Epithelial cell of prostate (primary cell): ENCODE measurements at regions not wholly inside any gene's neighbourhood (a gene's known extent, or its start where the extent isn't known, plus 50 kb on each side); places are given as distances from the start of the nearest gene placed in this dataset.

ENCODE experiments used
- DNase-seq: peaks from one replicate; pipeline ENCODE4 v3.0.0-alpha.2; 2011; ENCODE audit warnings: low read depth, low spot score
- H3K27ac ChIP-seq: fragments of 450-650 bp; 2 replicates; pipeline ENCODE4 v1.5.1; 2017; ENCODE audit warnings: mild to moderate bottlenecking

DNA sequence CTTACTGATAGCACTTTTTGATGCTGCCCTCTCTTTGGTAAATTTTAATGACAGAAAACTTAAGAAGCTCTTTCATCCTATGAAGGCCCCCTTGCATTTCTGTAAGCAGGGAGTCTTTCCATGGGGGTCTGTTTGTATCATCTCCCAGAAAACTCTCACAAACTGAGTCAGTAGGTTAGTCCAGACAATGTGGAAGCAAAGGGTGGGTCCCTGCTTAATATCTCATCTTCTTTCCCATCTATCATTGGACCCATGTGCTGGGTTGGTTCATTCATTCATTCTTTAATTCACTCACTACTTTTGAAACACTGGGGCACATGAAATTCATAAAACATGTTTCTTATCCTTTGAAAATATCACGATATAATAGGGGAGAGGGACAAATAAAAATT, 164.3 kb downstream of the NTMT2 start:
- no peak for DNase-seq
- H3K27ac ChIP-seq, result no peak overlapping the region

DNA sequence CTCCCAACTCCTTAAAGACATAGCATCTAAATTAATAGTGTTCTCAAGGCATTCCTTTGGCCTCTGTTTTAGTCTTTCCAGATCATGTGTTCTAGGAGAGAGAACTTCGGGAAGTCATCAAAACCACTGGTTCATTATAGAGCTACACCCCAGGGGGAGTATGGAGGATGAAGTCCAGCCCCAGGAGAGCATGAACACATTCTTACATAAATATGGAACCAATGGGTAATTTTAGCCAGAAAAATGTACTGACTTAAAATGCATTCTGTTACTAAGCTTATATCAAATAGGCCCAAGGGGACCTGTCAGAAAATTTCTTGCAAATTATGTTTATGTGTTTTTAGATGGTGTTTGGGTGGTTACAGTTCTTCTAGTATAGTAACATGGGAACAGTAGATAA, 165.2 kb downstream of the NTMT2 start:
- DNase-seq, result no peak
- no peak overlapping the region for H3K27ac ChIP-seq

DNA sequence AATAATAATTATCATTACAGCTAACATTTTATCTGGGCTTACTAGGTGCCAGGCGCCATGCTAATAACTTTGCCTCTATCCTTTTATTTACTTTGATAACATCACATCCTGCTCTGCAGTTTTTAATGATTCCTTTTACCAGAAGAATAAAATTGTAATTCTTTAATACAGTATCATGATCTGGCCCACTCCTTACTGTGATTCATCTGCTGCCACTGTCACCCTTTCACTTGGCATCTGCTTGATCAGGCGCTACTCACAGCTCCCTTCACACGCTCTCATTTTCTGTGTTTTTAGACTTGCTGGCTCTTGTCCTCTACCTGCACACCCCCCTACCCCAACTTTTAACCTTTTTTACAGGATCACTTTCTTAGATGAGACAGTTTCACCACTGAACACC, 167.5 kb downstream of the NTMT2 start:
- no peak for DNase-seq
- H3K27ac ChIP-seq, result no peak overlapping the region

DNA sequence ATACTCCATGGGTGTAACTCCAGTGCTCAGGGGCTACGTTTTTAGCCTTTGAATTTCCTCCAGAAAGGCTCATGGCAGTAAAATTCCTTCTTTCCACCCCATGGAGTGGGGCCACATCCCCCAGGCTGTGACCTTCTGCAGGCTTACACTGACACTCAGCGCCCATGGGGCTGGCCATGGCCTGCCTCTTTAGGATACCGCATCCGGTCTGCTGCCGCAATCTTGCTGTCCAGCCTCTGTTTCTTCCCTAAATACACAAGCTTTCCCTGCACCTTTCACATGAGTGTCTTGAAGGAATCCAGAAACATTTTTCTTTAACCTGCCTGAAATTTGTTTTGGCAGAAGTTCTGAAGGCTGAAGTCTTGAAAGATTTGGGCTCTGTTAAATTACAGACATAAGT, 170.5 kb downstream of the NTMT2 start:
- H3K27ac ChIP-seq, result no peak overlapping the region
- DNase-seq, result no peak

DNA sequence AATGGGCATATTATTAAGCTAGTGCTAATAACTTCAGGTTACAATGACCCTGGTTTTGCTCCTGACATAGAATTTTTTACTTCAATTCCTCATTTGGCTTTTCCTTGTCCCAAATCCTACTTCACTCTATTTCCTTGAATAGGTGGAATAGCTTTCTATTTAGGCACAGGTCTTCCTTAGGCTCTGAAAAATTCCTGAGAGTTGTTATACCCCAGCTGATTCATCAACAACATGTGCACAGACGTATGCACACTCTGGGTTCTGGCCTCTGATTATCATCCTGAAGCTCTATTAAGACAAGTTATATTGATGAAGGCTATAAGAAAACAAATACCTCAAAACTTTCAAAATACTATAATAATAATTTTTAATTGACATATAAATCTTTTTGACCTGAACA, 172.4 kb downstream of the NTMT2 start:
- no peak overlapping the region for H3K27ac ChIP-seq

DNA sequence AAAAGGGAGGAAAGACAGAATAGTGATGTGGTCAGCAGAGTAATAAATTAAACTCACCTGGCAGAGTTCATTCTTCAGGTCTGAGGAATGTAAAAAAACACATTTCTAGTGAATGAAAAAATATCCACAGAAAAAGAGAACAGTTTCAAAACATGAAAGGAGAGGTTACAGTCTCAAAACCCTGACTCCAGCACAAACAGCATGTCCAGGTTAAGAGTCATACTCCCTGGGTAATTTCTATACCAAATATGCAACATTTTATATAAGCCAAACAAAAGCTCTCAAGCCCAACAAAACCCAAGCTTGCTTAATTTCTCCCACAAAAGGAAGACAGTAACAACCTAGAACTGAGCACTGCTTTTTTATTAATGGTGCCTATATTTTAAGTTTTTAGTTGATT, 173.0 kb downstream of the NTMT2 start:
- no peak for DNase-seq
- no peak overlapping the region for H3K27ac ChIP-seq

More for the DNA sequence above, 172.4 kb downstream of the NTMT2 start:
- no peak for DNase-seq

DNA sequence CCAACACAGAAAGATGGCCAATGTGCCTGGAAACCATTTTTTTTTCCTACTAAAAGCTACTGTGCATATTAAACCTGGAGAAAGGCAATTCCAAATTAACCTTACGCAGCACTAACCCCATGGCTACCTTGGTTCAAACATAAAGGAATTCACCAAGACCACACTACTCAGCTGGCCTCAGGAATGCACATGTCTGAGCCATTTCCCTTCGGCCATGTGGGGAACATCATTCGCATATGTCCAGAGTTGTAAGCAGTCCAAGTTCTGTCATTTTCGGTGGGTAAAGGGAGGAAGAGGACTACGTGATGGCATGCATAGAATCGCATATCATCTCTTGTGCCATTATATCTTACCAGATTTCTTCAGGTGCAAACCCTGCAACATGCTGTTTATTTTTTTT, 175.4 kb downstream of the NTMT2 start:
- no peak overlapping the region for H3K27ac ChIP-seq
- DNase-seq, result no peak

DNA sequence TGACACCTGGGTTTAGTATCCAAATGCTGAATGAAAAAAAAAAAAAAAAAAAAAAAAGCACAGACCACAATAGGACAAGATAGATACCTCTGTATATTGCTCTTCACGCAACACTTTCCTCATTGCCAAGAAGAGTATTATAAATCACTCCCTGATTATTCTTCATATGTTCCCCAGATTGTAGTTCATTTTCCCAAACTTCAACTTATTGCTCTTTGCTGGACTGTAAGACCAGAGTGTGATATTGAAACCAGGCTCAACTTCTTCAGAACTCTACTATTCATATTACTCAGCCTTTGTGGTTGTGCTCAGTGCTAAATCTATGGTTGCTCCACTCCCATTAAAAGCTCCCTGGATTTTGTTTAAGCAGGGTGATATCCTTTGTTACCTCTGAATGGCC, 180.4 kb downstream of the NTMT2 start:
- no peak for DNase-seq
- H3K27ac ChIP-seq, result no peak overlapping the region

DNA sequence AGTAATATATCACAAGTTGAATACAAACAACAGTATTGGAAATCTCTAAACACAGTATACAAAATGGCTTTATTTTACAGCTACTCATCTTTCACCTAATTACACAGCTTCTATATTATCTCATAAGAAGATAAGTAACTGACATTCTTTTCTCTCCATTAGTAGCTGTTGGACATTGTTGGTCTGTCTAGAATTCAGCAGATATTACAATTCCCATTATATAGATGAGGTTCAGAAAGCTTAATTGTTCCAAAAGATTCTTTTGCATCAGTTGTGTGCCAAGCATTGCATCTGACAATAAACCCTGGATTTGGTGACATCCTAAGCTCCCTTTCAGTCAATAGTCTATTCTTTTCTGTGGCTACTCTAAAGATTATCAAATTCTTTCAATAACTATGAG, 187.0 kb downstream of the NTMT2 start:
- no peak for DNase-seq
- no peak overlapping the region for H3K27ac ChIP-seq

DNA sequence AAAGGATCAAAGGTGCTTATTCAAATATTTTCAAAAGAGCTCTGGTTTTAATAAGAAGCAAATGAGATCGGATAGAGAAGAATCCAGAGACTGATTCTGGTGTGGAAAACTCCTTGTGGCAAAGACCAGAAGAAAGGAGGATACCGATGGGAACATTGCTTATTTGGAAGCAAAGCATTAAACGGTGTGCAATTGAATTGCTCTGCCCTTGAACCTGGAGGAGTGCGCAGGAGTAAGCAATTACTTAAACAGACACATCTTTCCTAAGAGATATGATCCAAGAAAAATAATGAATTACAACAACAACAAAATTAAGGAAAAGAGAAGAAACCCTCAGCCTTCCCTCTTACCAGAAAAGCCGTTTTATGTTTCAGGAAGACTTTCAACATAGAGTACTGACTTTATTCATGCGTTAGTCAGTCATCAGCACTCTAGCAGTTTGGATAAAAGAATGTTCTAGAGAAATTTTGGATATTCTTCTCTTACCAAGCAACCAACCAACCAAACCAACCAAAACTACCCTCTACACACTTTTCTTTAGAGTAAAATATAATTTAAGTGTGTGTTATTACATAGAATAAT, 191.7 kb downstream of the NTMT2 start:
- no peak overlapping the region for H3K27ac ChIP-seq
- no peak for DNase-seq

DNA sequence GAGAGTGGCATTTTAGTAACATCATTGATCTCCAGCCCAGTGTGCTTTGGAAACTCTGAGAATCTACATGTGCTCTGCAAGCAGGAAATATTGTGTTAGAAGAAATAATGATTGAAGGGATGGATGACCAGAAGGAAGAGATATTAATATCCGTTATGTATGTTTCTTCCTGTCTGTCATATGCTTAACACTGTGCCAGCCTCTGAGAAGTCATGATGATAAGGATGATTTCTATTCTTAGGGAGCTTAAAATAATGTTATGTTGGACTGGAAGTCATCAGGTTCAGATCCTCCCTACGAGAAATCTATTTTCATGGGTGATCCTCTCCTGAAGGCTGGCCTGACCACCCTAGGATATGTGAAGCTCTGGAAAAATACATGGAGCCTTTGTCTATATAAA, 192.4 kb upstream of the GORAB start:
- DNase-seq, result no peak
- no peak overlapping the region for H3K27ac ChIP-seq

DNA sequence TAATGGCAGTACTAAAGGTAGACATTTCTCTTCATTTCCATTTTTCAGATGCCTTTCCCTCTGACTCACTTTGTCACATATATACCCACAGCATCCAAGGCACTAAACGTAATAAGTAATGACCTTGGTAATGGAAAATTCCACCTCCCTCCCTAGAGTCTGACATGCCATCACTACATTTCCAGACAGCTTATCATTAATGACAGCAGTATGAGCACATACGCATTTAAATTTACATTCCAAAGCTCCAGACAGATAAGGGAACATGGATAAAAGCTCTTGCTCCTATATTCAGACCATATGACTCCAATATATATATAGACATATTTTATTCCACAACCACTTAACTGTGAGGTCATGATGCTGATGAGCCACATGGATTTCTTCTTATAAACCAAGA, 191.7 kb upstream of the GORAB start:
- no peak for DNase-seq
- H3K27ac ChIP-seq, result no peak overlapping the region

DNA sequence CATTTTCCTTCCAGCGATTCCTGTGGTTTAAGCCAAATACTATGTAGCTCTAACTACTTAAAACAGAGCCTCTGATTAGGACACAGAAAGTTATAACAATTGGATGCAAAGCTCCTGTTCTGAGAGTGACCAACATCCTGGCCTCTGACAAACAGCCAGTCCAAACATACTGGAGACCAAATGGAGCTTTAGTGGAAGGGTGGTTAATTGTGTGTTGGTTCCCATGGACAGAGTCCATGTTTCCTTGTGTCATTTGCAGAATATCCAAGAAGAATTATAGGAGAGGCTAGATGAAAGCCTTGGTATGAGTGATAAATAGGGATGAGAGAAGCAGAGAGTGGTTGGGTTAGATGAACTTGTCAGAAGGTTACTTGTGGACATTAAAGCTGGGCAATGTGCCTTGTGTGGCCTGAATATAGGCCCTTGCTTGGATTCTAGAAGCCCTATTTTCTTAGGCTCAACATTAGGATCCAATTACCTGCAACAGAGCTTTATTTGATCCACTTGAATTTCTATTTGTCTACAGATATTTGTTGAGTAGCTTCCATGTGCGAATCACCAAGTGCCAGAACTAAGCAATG, 180.5 kb upstream of the GORAB start:
- DNase-seq, result no peak
- H3K27ac ChIP-seq, result no peak overlapping the region

DNA sequence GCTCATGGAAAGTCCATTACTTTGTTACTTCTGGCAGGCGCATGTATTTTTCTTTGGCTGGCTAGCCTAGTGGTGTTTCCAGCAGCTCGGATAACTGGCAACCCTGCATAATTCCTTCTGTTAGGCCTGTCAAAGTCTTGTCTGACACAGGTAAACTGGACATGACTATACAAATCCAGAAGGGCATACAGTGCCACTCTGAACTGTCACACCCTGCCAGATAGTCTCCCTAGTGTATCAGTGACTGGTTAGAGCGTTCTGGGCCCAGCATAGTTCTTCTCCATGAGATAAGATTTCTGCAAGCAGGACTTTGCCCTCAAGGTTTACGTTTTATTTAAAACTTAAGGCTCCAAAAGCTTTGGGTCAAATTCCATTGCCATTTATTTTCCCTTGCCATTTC, 177.7 kb upstream of the GORAB start:
- no peak overlapping the region for H3K27ac ChIP-seq
- DNase-seq, result no peak

DNA sequence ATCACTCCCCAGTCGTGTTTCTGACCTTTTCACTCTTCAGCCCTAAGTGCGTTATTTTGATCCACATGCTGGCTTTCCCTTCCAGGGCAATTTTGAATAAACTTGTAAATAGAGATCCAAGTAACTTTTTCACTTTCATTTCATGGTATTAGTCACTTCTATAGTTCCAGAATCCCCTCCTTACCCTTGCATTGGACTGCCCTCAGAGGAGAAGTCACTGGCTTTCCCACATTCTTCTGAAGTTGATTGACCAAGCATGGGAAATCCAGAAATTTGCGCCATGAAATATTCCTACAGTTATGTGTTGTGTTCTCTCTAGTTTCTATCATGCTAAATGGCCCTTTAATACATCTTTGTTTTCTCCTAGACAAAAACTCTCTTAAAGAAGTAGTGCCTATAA, 177.3 kb upstream of the GORAB start:
- DNase-seq, result no peak
- no peak overlapping the region for H3K27ac ChIP-seq

DNA sequence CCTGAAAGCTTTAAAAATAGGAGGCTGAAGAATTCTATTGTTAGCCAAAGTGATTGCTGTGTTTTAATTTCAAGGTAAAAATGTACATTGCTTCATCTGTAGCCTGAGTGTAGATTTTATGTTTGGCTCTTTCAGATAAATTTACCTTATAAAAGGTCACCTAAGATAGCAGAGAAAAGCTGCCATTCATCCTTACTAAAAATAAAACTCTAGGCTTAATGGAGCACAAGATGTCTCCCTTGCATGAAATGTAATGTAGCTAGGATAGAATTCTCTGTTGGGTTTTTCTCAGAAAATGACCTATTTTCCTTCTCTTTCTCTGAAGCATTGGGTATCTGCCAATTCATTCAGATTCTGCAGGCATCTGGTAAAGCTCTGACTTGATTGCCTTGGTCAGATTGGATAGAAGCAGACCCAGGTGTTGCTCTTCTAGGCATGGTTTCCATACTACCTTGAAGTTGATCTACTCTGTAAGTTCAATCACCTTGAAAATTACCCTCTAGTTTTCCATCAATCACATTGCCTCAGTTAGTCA, 176.6 kb upstream of the GORAB start:
- H3K27ac ChIP-seq, result no peak overlapping the region
- no peak for DNase-seq

DNA sequence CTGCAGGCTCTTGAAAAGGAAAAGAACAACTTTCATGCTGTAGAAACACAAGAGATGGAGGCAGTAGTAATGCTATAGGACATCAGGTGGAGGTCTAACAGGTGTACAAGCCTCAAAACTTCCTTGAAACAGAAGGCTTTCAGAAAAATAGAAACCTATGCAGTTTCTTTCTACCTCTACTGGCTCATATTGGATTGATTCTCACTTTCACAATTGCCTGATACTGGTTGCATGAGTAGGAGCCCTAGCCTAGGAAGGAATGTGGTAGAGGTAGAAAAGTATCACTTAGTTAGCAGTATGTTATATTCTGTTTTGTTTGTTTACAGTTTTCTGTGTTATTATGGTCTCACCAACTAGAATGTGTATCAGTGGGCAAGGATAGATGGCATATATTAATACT, 175.4 kb upstream of the GORAB start:
- DNase-seq, result no peak
- no peak overlapping the region for H3K27ac ChIP-seq

DNA sequence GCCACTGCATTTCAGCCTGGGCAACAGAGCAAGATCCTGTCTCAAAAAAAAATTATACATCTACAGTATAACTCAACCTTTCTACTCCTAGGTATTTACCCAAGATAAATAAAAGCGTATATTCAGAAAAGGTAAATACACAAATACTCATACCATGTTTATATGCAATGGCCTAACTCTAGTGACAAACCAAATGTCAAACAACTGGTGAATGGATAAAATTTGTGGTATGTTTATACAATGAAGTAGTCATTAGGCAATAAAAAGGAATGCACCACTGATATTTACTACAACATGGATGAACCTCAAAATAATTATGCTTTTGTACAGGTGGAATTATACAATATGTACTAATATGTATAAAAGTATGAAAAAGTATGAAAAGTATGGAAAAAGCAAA, 174.2 kb upstream of the GORAB start:
- no peak for DNase-seq
- H3K27ac ChIP-seq, result no peak overlapping the region

DNA sequence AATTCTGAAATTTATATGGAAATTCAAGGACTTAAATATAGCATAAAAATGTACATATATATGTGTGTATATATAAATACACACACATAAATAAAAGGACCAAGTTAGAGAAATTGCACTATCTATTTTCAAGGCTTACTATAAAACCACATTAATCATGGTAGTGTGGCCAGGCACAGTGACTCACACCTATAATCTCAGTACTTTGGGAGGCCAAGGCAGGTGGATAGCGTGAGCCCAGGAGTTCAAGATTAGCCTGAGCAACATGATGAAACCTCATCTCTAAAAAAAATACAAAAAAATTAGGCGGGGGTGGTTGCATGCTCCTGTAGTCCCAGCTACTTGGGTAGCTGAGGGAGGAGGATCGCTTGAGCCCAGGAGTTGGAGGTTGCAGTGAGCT, 171.4 kb upstream of the GORAB start:
- H3K27ac ChIP-seq, result no peak overlapping the region
- no peak for DNase-seq

DNA sequence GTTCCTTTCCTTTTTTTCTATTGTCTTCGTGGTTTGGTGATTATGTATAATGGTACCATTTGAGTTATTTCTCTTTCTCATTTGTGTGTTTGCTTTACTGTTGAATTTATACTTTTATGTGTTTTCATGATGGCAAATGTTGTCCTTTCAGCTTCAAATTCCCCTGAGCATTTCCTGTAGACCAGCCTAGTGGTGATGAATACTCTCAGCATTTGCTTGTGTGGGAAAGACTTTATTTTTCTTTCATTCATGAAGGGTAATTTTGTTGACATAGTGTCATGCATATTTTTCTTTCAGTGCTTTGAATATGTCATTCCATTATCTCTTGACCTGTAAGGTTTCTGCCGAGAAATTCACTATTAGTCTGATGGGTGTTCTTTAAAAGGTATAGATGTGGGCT, 166.6 kb upstream of the GORAB start:
- no peak for DNase-seq
- H3K27ac ChIP-seq, result no peak overlapping the region

DNA sequence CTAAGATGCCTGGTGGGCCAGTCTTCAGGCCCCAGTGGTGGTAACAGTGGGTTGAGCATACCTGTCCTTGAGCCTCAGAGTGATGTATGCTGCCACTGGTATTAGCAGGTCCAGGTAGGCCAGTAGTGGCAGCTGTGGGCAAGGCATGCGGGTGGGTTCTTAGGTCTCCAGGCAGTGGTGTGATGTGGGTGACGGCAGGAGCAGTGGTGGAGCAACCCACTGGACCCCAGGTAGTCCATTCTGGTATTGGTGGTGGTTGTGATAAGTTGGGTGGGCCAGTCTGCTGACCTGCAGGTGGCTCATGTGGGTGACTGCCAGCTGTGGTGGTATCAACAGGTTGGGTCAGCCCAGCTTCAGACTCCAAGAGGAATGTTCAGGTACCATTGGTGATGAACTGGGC, 165.0 kb upstream of the GORAB start:
- DNase-seq, result no peak
- no peak overlapping the region for H3K27ac ChIP-seq

DNA sequence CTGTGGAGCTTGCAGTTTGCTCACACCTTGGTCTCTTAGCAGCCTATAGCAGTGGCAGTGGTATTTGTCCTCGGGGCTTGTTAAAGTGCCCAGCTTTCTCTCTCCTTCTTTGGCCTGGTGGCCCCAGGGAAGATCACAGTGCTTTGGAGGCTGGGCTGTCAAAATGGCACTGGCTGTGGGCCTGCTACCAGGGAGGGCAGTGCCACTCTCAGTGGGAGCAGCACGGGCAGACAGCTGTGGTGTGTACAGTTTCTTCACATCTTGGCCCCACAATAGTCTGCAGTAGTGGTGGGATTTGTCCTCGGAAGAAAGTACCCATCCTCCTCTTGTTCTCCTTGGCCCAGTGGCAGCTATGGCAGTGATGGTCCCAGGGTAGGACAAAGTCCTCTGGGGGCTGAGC, 164.4 kb upstream of the GORAB start:
- no peak for DNase-seq
- no peak overlapping the region for H3K27ac ChIP-seq

DNA sequence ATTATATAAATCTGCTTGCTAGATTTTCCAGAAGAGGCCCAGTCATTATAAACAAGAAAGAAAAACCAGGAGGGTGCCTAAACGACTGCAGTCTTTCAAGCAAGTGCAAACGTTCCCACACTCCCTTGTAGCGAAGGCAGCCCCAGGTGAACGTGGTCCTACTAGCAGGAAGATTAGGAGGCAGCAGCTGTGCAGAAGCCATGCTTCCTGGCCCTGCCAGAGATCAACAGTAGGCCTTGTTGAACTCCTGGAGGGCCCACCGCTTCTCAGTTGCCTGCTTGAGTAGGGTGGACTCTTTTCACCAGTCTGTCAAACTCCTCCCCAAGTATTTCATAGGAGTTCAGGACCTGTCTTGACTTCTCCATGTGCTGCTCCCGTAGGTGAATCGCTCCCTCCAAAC, 163.0 kb upstream of the GORAB start:
- H3K27ac ChIP-seq, result no peak overlapping the region
- no peak for DNase-seq
